MM.1S (cell line): ENCODE measurements at regions not wholly inside any gene's neighbourhood (a gene's known extent, or its start where the extent isn't known, plus 50 kb on each side); places are given as distances from the start of the nearest gene placed in this dataset.

Experiments
- DNase-seq: peaks from one replicate; pipeline ENCODE4 v3.0.0-alpha.2; 2015
- H2AFZ ChIP-seq: fragments of 300-600 bp; sonication (generic); 2 replicates; pipeline ENCODE4 v1.6.0; 2016; ENCODE audit warnings: antibody characterized with exemption, low read length
- H3F3A ChIP-seq: fragments of 300-600 bp; sonication (generic); 2 replicates; pipeline ENCODE4 v1.6.1; 2016; ENCODE audit warnings: mild to moderate bottlenecking, antibody characterized with exemption, low read length, moderate library complexity, mixed read lengths; ENCODE audit not compliant: insufficient read depth
- H3K27ac ChIP-seq: fragments of 300-600 bp; sonication (generic); 2 replicates; pipeline ENCODE4 v1.5.1; 2016; ENCODE audit warnings: mild to moderate bottlenecking, low read length
- H3K27me3 ChIP-seq: fragments of 300-600 bp; sonication (generic); replicated peaks from 2 replicates; pipeline ENCODE4 v1.6.0; 2016; ENCODE audit warnings: low read length; ENCODE audit not compliant: insufficient read depth
- H3K36me3 ChIP-seq: fragments of 300-600 bp; sonication (generic); replicated peaks from 2 replicates; pipeline ENCODE4 v1.6.1; 2016; ENCODE audit warnings: mild to moderate bottlenecking, low read length, mixed read lengths; ENCODE audit not compliant: insufficient read depth
- H3K4me1 ChIP-seq: fragments of 300-600 bp; sonication (generic); 2 replicates; pipeline ENCODE4 v1.6.1; 2016; ENCODE audit warnings: low read length, mixed read lengths
- H3K4me2 ChIP-seq: fragments of 300-600 bp; sonication (generic); 2 replicates; pipeline ENCODE4 v1.6.0; 2016; ENCODE audit warnings: low read depth, low read length
- H3K4me3 ChIP-seq: fragments of 300-600 bp; sonication (generic); 2 replicates; pipeline ENCODE4 v1.5.1; 2016; ENCODE audit warnings: low read length, mixed read lengths
- H3K79me2 ChIP-seq: fragments of 300-600 bp; sonication (generic); 2 replicates; pipeline ENCODE4 v1.6.1; 2016; ENCODE audit warnings: mixed run types, low read length, mixed read lengths
- H3K9ac ChIP-seq: fragments of 300-600 bp; sonication (generic); 2 replicates; pipeline ENCODE4 v1.6.1; 2016; ENCODE audit warnings: low read length, mixed read lengths
- H3K9me2 ChIP-seq: fragments of 300-600 bp; sonication (generic); replicated peaks from 2 replicates; pipeline ENCODE4 v1.6.1; 2016; ENCODE audit warnings: mild to moderate bottlenecking, low read length, mixed read lengths; ENCODE audit not compliant: insufficient read depth
- H3K9me3 ChIP-seq: fragments of 300-600 bp; sonication (generic); replicated peaks from 2 replicates; pipeline ENCODE4 v1.6.1; 2016; ENCODE audit warnings: mild to moderate bottlenecking, low read length, mixed read lengths; ENCODE audit not compliant: insufficient read depth
- H4K20me1 ChIP-seq: fragments of 300-600 bp; sonication (generic); 2 replicates; pipeline ENCODE4 v1.6.1; 2016; ENCODE audit warnings: mild to moderate bottlenecking, low read length, moderate library complexity, mixed read lengths; ENCODE audit not compliant: insufficient read depth
- CTCF ChIP-seq: fragments of 300-600 bp; sonication (generic); IDR thresholded peaks from 2 replicates; pipeline ENCODE4 v1.5.1; 2016; ENCODE audit warnings: antibody characterized with exemption, low read length, mixed read lengths
- EZH2 ChIP-seq: fragments of 300-600 bp; sonication (generic); optimal IDR thresholded peaks from 2 replicates; pipeline ENCODE3; 2017; ENCODE audit warnings: low read depth, mild to moderate bottlenecking, antibody characterized with exemption, low read length, mixed read lengths
- EZH2phosphoT487 ChIP-seq: fragments of 300-600 bp; sonication (generic); IDR thresholded peaks from 2 replicates; pipeline ENCODE4 v1.6.1; 2018; ENCODE audit warnings: antibody characterized with exemption, low read length

GRCh38 chr5:74988273-74988983 lies 63.9 kb downstream of the GCNT4 start:
- Histone ChIP-seq H3K27me3 (no peaks in the 10 kb centered on the region), H3K4me2 (no peak overlapping the region), H3K36me3 (no peaks in the 10 kb centered on the region), H3K9me3 (no peaks in the 10 kb centered on the region), H3K9ac (no peak overlapping the region), H3K4me1 (no peaks in the 10 kb centered on the region), H3K79me2 (no peaks in the 10 kb centered on the region), H3K9me2 (no peaks in the 10 kb centered on the region), H4K20me1 (no peaks in the 10 kb centered on the region), H2AFZ (no peak overlapping the region), H3K27ac (no peak overlapping the region), H3F3A (no peaks in the 10 kb centered on the region), H3K4me3 (no peak overlapping the region)
- TF ChIP-seq EZH2phosphoT487 (no peak), CTCF (no peak), EZH2 (no peak)
- DNase-seq = no peak

- Histone ChIP-seq H3K9ac (no peak overlapping the region), H3K9me3 (no peaks in the 10 kb centered on the region), H3K4me1 (no peaks in the 10 kb centered on the region), H4K20me1 (no peaks in the 10 kb centered on the region), H3K27me3 (no peaks in the 10 kb centered on the region), H3K79me2 (no peaks in the 10 kb centered on the region), H3K4me2 (no peak overlapping the region), H3K9me2 (no peaks in the 10 kb centered on the region), H3F3A (no peaks in the 10 kb centered on the region), H3K4me3 (no peak overlapping the region), H3K36me3 (no peaks in the 10 kb centered on the region), H2AFZ (no peak overlapping the region), H3K27ac (no peak overlapping the region)
- DNase-seq = no peak
- TF ChIP-seq EZH2 = no peak
These were observed 74.0 kb downstream of the GCNT4 start for GRCh38 chr5:74978345-74978744.

- H3K4me1 ChIP-seq = no peaks in the 10 kb centered on the region
- H3K4me3 ChIP-seq = no peak overlapping the region
- H3K9me2 ChIP-seq = no peaks in the 10 kb centered on the region
- H3F3A ChIP-seq = no peaks in the 10 kb centered on the region
- H3K27ac ChIP-seq = no peak overlapping the region
- H3K27me3 ChIP-seq = no peaks in the 10 kb centered on the region
- no peak for DNase-seq
- no peaks in the 10 kb centered on the region for H4K20me1 ChIP-seq
- no peak for TF ChIP-seq EZH2phosphoT487
- no peaks in the 10 kb centered on the region for H3K79me2 ChIP-seq
- no peak overlapping the region for H3K4me2 ChIP-seq
- no peak overlapping the region for H2AFZ ChIP-seq
- no peaks in the 10 kb centered on the region for H3K36me3 ChIP-seq
- no peak overlapping the region for H3K9ac ChIP-seq
- no peaks in the 10 kb centered on the region for H3K9me3 ChIP-seq
These were observed 74.9 kb downstream of the GCNT4 start for GRCh38 chr5:74977471-74977870.

- no peak for DNase-seq
- no peak for TF ChIP-seq CTCF
- no peak for TF ChIP-seq EZH2phosphoT487
- TF ChIP-seq EZH2 = no peak
- Histone ChIP-seq H3K27me3 (no peaks in the 10 kb centered on the region), H3K4me2 (no peak overlapping the region), H3K4me1 (no peaks in the 10 kb centered on the region), H3K9me3 (no peaks in the 10 kb centered on the region), H3K36me3 (no peaks in the 10 kb centered on the region), H2AFZ (no peak overlapping the region), H3F3A (no peaks in the 10 kb centered on the region), H3K9me2 (no peaks in the 10 kb centered on the region), H4K20me1 (no peaks in the 10 kb centered on the region), H3K4me3 (no peak overlapping the region), H3K9ac (no peak overlapping the region), H3K79me2 (no peaks in the 10 kb centered on the region), H3K27ac (no peak overlapping the region)
These were observed 75.7 kb downstream of the GCNT4 start for GRCh38 chr5:74976651-74977050.
